BE2C (cell line): ENCODE measurements at regions not wholly inside any gene's neighbourhood (a gene's known extent, or its start where the extent isn't known, plus 50 kb on each side); places are given as distances from the start of the nearest gene placed in this dataset.

Source experiments
- DNase-seq: peaks from one replicate; pipeline ENCODE4 v3.0.0-alpha.2; 2020
- H3K27me3 ChIP-seq: fragments of 250-450 bp; sonication (Bioruptor Pico); 2 replicates; pipeline ENCODE4 v1.5.1; 2020; ENCODE audit warnings: mild to moderate bottlenecking
- H3K36me3 ChIP-seq: fragments of 250-450 bp; sonication (Bioruptor Pico); 2 replicates; pipeline ENCODE4 v1.5.1; 2020; ENCODE audit warnings: mild to moderate bottlenecking
- H3K4me1 ChIP-seq: fragments of 250-450 bp; sonication (Bioruptor Pico); 2 replicates; pipeline ENCODE4 v1.5.1; 2020
- H3K4me3 ChIP-seq: 2 replicates; pipeline ENCODE4 v1.5.1; 2011; ENCODE audit warnings: low read depth, low read length
- H3K9me3 ChIP-seq: fragments of 250-450 bp; sonication (Bioruptor Pico); 2 replicates; pipeline ENCODE4 v1.5.1; 2020
- CTCF ChIP-seq: IDR thresholded peaks from 2 replicates; pipeline ENCODE4 v1.5.1; 2012; ENCODE audit warnings: mild to moderate bottlenecking, low read depth, low read length

DNA sequence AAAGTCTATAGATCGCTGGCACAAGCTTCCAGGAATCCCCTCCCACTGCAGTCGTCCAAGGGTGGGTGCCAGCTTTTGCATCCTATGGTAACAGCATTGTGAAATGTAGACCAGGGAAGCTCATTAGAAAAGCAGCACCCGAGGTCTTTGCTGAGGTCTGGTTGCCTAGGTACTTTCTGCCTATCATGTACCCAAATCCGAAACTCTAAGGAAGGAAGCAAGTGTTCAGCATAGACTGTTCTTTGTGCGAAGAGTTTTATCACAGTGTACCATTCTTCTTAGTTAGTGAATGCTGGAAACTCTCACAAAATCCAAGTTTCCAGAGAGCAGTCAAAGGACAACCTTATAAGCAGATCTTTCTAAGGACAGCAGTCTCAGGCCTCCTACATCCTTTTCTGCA lies 1532.7 kb upstream of the TMEM132C start:
- Histone ChIP-seq H3K27me3 (no peaks in the 10 kb centered on the region), H3K4me3 (no peak overlapping the region), H3K9me3 (no peaks in the 10 kb centered on the region), H3K4me1 (no peaks in the 10 kb centered on the region), H3K36me3 (no peaks in the 10 kb centered on the region)
- DNase-seq, result no peak
- TF ChIP-seq CTCF, result no peak

DNA sequence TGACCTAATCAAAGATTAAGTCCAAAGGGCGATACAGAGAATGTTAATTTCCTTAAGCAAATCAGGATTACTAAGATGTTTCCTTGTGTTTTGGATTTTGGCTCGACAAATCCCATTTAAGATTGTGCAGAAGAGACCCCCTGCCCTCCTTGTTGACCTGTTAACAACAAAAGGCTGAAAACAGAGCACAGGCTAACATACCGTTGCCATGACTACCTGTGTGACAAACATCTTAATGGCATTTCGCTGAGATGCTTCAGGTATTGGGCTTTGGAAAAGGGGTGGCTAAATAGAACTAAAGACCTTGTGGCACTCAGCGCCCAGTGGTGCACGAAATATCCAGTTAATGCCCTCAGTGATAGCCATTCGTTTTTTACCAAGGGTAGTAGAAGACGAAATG lies 1532.3 kb upstream of the TMEM132C start:
- H3K9me3 ChIP-seq, result no peaks in the 10 kb centered on the region
- TF ChIP-seq CTCF, result no peak

DNA sequence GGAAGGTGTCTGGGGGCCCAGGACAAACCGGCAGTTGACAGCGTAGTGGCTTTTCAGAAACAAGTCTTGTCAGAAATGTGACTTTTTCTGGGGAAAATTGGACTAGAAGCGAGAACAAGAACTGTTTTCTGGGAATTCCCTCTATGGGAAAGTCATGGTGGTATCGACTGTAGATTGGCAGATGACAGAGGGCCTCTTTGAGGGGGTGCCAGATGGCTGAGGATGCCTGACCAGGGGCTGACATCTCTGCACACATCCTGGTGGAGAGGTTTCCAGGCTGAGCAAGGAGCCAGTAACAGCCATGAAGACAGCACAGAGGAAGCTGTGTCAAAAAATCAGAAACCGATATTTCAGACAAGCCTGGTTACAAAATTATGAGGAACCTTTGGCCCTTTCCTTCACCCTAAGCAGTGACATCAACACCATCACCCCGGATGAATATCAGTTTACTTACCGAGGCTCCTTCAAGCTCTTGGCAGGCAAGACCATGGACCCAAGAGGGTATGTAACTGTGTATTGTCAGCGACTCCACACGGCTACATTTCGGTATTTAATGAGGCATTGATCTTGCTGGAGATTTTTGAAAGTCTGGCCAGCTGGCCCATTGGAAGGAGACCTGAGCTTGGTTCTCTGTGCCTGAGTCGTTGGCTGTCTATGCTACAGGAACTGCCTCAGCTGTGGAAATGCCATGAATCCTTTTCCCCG lies 1525.3 kb upstream of the TMEM132C start:
- H3K4me3 ChIP-seq, result no peak overlapping the region
- no peak for TF ChIP-seq CTCF
- DNase-seq, result no peak
- H3K27me3 ChIP-seq, result no peaks in the 10 kb centered on the region
- no peaks in the 10 kb centered on the region for H3K36me3 ChIP-seq
- H3K9me3 ChIP-seq, result no peaks in the 10 kb centered on the region
- H3K4me1 ChIP-seq, result no peaks in the 10 kb centered on the region

More for the DNA sequence above, 1532.3 kb upstream of the TMEM132C start:
- Histone ChIP-seq H3K36me3 (no peaks in the 10 kb centered on the region), H3K27me3 (no peaks in the 10 kb centered on the region), H3K4me1 (no peaks in the 10 kb centered on the region), H3K4me3 (no peak overlapping the region)
- DNase-seq, result no peak

GRCh38 chr12:126742241-126742641 lies 1524.7 kb upstream of the TMEM132C start:
- no peak overlapping the region for H3K4me3 ChIP-seq
- TF ChIP-seq CTCF, result no peak
- no peak for DNase-seq
- no peaks in the 10 kb centered on the region for H3K36me3 ChIP-seq
- H3K4me1 ChIP-seq, result no peaks in the 10 kb centered on the region
- H3K27me3 ChIP-seq, result no peaks in the 10 kb centered on the region
- H3K9me3 ChIP-seq, result no peaks in the 10 kb centered on the region

GRCh38 chr12:126747530-126748149 lies 1519.3 kb upstream of the TMEM132C start:
- H3K9me3 ChIP-seq, result no peaks in the 10 kb centered on the region
- DNase-seq, result no peak
- no peaks in the 10 kb centered on the region for H3K27me3 ChIP-seq
- no peak overlapping the region for H3K4me3 ChIP-seq
- peak; percentile 68 for TF ChIP-seq CTCF
- H3K36me3 ChIP-seq, result no peaks in the 10 kb centered on the region
- H3K4me1 ChIP-seq, result no peaks in the 10 kb centered on the region

GRCh38 chr12:126752021-126752420 lies 1514.9 kb upstream of the TMEM132C start:
- Histone ChIP-seq H3K4me3 (no peak overlapping the region), H3K4me1 (no peaks in the 10 kb centered on the region), H3K27me3 (no peaks in the 10 kb centered on the region), H3K36me3 (no peaks in the 10 kb centered on the region), H3K9me3 (no peaks in the 10 kb centered on the region; the same call in 1 of the 2 replicates)
- no peak for TF ChIP-seq CTCF
- DNase-seq, result no peak
